HepG2 (cell line): ENCODE measurements at regions not wholly inside any gene's neighbourhood (a gene's known extent, or its start where the extent isn't known, plus 50 kb on each side); places are given as distances from the start of the nearest gene placed in this dataset.

ENCODE experiments used
- ATAC-seq: fragments of 200-7000 bp; cut with Tn5 transposase; 3 replicates; pipeline ENCODE4 v1.9.1; 2020; ENCODE audit warnings: mild to moderate bottlenecking, moderate library complexity
- BruUV-seq: library from RNA; stranded (reverse); fragments of 400-500 nt; replicated peaks from 2 replicates; lab custom pipeline; 2021; lab: Mats Ljungman, UMichigan
- CTCF ChIA-PET: fragments of 300-600 bp; formaldehyde crosslinking; extraction: SDS; loops from one replicate; lab custom pipeline; 2021; ENCODE audit warnings: low total read pairs, inconsistent platforms, low intra/inter-chr PET ratio; lab: Yijun Ruan, JAX
- POLR2A ChIA-PET: fragments of 350-600 bp; sonication (Branson Sonifier 250); formaldehyde crosslinking; loops from one replicate; lab custom pipeline; 2020; ENCODE audit warnings: antibody characterized with exemption, inconsistent platforms; lab: Yijun Ruan, JAX
- DNase-seq: peaks from one replicate; pipeline ENCODE4 v3.0.0-alpha.2; 2015; ENCODE audit warnings: low spot score
- FAIRE-seq: peaks from 3 replicates; lab custom pipeline; 2011; peaks lifted over from hg19 to GRCh38; lab: Jason Lieb, UNC
- H2AFZ ChIP-seq: one replicate; pipeline ENCODE4 v1.6.1; 2011; ENCODE audit warnings: low read length, inconsistent platforms
- H3K27ac ChIP-seq: fragments of 300-600 bp; 3 replicates; pipeline ENCODE4 v1.8.0; 2011; ENCODE audit warnings: mixed run types, mild to moderate bottlenecking, mixed read lengths, low read length, inconsistent platforms; ENCODE audit not compliant: insufficient read depth; ENCODE audit errors: extremely low read length
- H3K27me3 ChIP-seq, 2 experiments: fragments of 200-600 bp in 1 of 2; 2 replicates in 1 of 2; 3 replicates in 1 of 2; pipeline versions ENCODE4 v1.6.0 to v1.8.0; 2011; ENCODE audit warnings: low read length in 2 of 2, mild to moderate bottlenecking in 2 of 2, moderate library complexity in 2 of 2, inconsistent platforms in 1 of 2; ENCODE audit not compliant: insufficient read depth in 2 of 2, control insufficient read depth in 1 of 2
- H3K36me3 ChIP-seq, 2 experiments: fragments of 200-600 bp in 1 of 2; replicated peaks in 1 of 2; 2 replicates in 1 of 2; 3 replicates in 1 of 2; pipeline versions ENCODE4 v1.5.1 to v1.8.0; 2011; ENCODE audit warnings: low read length in 2 of 2, inconsistent platforms in 1 of 2; ENCODE audit not compliant: insufficient read depth in 2 of 2, control insufficient read depth in 1 of 2
- H3K4me1 ChIP-seq: 2 replicates; pipeline ENCODE4 v1.5.1; 2012; ENCODE audit warnings: low read length, inconsistent platforms; ENCODE audit not compliant: insufficient read depth
- H3K4me2 ChIP-seq: 2 replicates; pipeline ENCODE4 v1.6.0; 2011; ENCODE audit warnings: low read depth, low read length, inconsistent platforms
- H3K4me3 ChIP-seq, 3 experiments: fragments of 200-600 bp in 1 of 3; sonication (generic), shearing (Covaris generic) in 1 of 3; replicated peaks in 1 of 3; 2 replicates each; pipeline ENCODE4 v1.5.1; 2011 to 2016; ENCODE audit warnings: low read length in 3 of 3, inconsistent platforms in 2 of 3, low read depth in 2 of 3, mild to moderate bottlenecking in 2 of 3, control low read depth in 1 of 3, mixed read lengths in 1 of 3; ENCODE audit not compliant: insufficient read depth in 1 of 3
- H3K79me2 ChIP-seq: one replicate; pipeline ENCODE4 v1.6.1; 2011; ENCODE audit warnings: low read length, inconsistent platforms; ENCODE audit not compliant: insufficient read depth
- H3K9ac ChIP-seq: 2 replicates; pipeline ENCODE4 v1.6.0; 2011; ENCODE audit warnings: mild to moderate bottlenecking, low read depth, low read length, inconsistent platforms; ENCODE audit not compliant: insufficient read depth
- H3K9me3 ChIP-seq: 2 replicates; pipeline ENCODE4 v1.5.1; 2012; ENCODE audit warnings: mild to moderate bottlenecking, low read length
- H4K20me1 ChIP-seq: 2 replicates; pipeline ENCODE4 v1.6.0; 2011; ENCODE audit warnings: inconsistent platforms, mild to moderate bottlenecking, low read length, moderate library complexity; ENCODE audit not compliant: insufficient read depth
- CERS6 ChIP-seq: sonication (generic); formaldehyde crosslinking; IDR thresholded peaks from 2 replicates; pipeline ENCODE4 v1.5.0; 2020; ENCODE audit warnings: missing genetic modification reagents
- EP300 ChIP-seq, 3 experiments: sonication (generic) in 1 of 3; formaldehyde crosslinking in 1 of 3; IDR thresholded peaks; 2 replicates each; pipeline versions ENCODE4 v1.5.1 to v1.6.1; 2011 to 2020; ENCODE audit warnings: low read depth in 2 of 3, low read length in 2 of 3, borderline replicate concordance in 1 of 3, improper control_type of control experiment in 1 of 3, mild to moderate bottlenecking in 1 of 3, missing genetic modification reagents in 1 of 3, moderate library complexity in 1 of 3
- GABPA ChIP-seq, 2 experiments: IDR thresholded peaks; 2 replicates each; pipeline ENCODE4 v1.6.1; 2011 to 2016; ENCODE audit warnings: low read depth in 2 of 2, low read length in 1 of 2, missing biosample characterization in 1 of 2, missing genetic modification characterization in 1 of 2
- KDM4B ChIP-seq: sonication (generic); formaldehyde crosslinking; IDR thresholded peaks from 2 replicates; pipeline ENCODE4 v1.4.0; 2020; ENCODE audit warnings: missing genetic modification reagents
- MTA3 ChIP-seq: sonication (generic); formaldehyde crosslinking; IDR thresholded peaks from 2 replicates; pipeline ENCODE4 v1.4.0; 2020; ENCODE audit warnings: missing genetic modification reagents
- MTF2 ChIP-seq: sonication (generic); formaldehyde crosslinking; IDR thresholded peaks from 2 replicates; pipeline ENCODE4 v1.5.0; 2020; ENCODE audit warnings: missing genetic modification reagents, borderline replicate concordance
- PREB ChIP-seq: sonication (generic); formaldehyde crosslinking; IDR thresholded peaks from 2 replicates; pipeline ENCODE4 v1.4.0; 2020; ENCODE audit warnings: missing genetic modification reagents
- SNAPC5 ChIP-seq: sonication (generic); formaldehyde crosslinking; IDR thresholded peaks from 2 replicates; pipeline ENCODE4 v1.8.1; 2023; ENCODE audit warnings: mild to moderate bottlenecking, missing genetic modification reagents, borderline replicate concordance
- SNRNP70 ChIP-seq: fragments of 200-400 bp; formaldehyde crosslinking; IDR thresholded peaks from 2 replicates; pipeline ENCODE4 v1.6.1; 2017; ENCODE audit warnings: mild to moderate bottlenecking, low read depth, low read length, moderate library complexity
- SOX6 ChIP-seq, 2 experiments: fragments of 450-650 bp in 1 of 2; sonication (generic) in 1 of 2; formaldehyde crosslinking in 1 of 2; IDR thresholded peaks; 2 replicates each; pipeline versions ENCODE4 v1.4.0 to v1.6.1; 2017 to 2020; ENCODE audit warnings: antibody characterized with exemption in 1 of 2, mild to moderate bottlenecking in 1 of 2, missing genetic modification reagents in 1 of 2
- ZBTB46 ChIP-seq: sonication (generic); formaldehyde crosslinking; IDR thresholded peaks from 2 replicates; pipeline ENCODE4 v1.4.0; 2020; ENCODE audit warnings: mild to moderate bottlenecking, missing genetic modification reagents, borderline replicate concordance
- ZFP36L2 ChIP-seq: sonication (generic); formaldehyde crosslinking; IDR thresholded peaks from 2 replicates; pipeline ENCODE4 v1.4.0; 2020; ENCODE audit warnings: missing genetic modification reagents
- ZNF235 ChIP-seq: sonication (generic); formaldehyde crosslinking; IDR thresholded peaks from 2 replicates; pipeline ENCODE4 v1.8.1; 2023; ENCODE audit warnings: mild to moderate bottlenecking, missing genetic modification reagents, borderline replicate concordance
- ZNF354B ChIP-seq: sonication (generic); formaldehyde crosslinking; IDR thresholded peaks from 2 replicates; pipeline ENCODE4 v1.8.0; 2022; ENCODE audit warnings: mild to moderate bottlenecking, missing genetic modification reagents
- ZNF749 ChIP-seq: sonication (generic); formaldehyde crosslinking; IDR thresholded peaks from 2 replicates; pipeline ENCODE4 v1.8.0; 2022; ENCODE audit warnings: mild to moderate bottlenecking, missing genetic modification reagents, moderate library complexity, borderline replicate concordance
- WGBS: methylation state at CpG from one replicate; pipeline ENCODE4 v1.1.6; 2017; ENCODE audit warnings: low lambda C conversion rate; 5-methylcytosine and 5-hydroxymethylcytosine counted together
- in situ Hi-C: cut with HindIII; loops from 2 replicates; pipeline ENCODE4 v1.10.0; 2017; ENCODE audit warnings: low pct_unique_long_range_greater_than_20kb; ENCODE audit not compliant: extremely low pct_ligation_motif_present
- intact Hi-C: fragments of 100-400 bp; cut with micrococcal nuclease; formaldehyde crosslinking; loops from one replicate; pipeline ENCODE4 v1.10.0; 2022; ENCODE audit not compliant: unreplicated experiment

GRCh38 chr2:183214680-183215079 lies 90.4 kb downstream of the NUP35 start:
- Histone ChIP-seq H3K4me1 (no peaks in the 10 kb centered on the region), H3K9ac (no peak overlapping the region), H3K4me3 (no peak overlapping the region), H4K20me1 (no peaks in the 10 kb centered on the region), H3K4me2 (no peak overlapping the region), H3K27ac (no peak overlapping the region), H3K9me3 (peaks cover 4% of the 10 kb centered on the region), H3K79me2 (no peaks in the 10 kb centered on the region), H3K27me3 (no peaks in the 10 kb centered on the region), H3K36me3 (no peaks in the 10 kb centered on the region), H2AFZ (no peak overlapping the region)
- FAIRE-seq, result no peak
- DNase-seq, result no peak
- 96% methylated on average over 2 of the region's 2 CpGs for WGBS
- intact Hi-C loops, result no loop called here
- CTCF ChIA-PET, result no interaction called here
- in situ Hi-C loops, result no loop called here
- no peak for ATAC-seq
- no TSS peak for BruUV-seq
- POLR2A ChIA-PET, result no interaction called here
- TF ChIP-seq ZFP36L2 (CRISPR knock-in tag), result no peak
- no peak for TF ChIP-seq KDM4B
- TF ChIP-seq MTF2 (CRISPR knock-in tag), result no peak
- TF ChIP-seq ZNF749, result no peak
- no peak for TF ChIP-seq SNAPC5 (CRISPR knock-in tag)
- no peak for TF ChIP-seq ZBTB46
- no peak for TF ChIP-seq CERS6 (CRISPR knock-in tag)
- no peak for TF ChIP-seq ZNF354B (CRISPR knock-in tag)
- TF ChIP-seq MTA3 (CRISPR knock-in tag), result no peak
- TF ChIP-seq EP300 (IDR thresholded peaks at IDR 0.05; ENCODE audit: low read depth in 2 of 2, low read length in 2 of 2), result no peak
- no peak for TF ChIP-seq EP300 (CRISPR knock-in tag; IDR thresholded peaks at IDR 0.05; ENCODE audit: borderline replicate concordance)
- TF ChIP-seq SNRNP70, result no peak
- TF ChIP-seq ZNF235, result no peak
- no peak for TF ChIP-seq PREB (CRISPR knock-in tag)
- no peak for TF ChIP-seq SOX6 (IDR thresholded peaks at IDR 0.05)
- no peak for TF ChIP-seq SOX6 (CRISPR knock-in tag; IDR thresholded peaks at IDR 0.05)
- TF ChIP-seq GABPA (IDR thresholded peaks at IDR 0.05; ENCODE audit: low read depth, low read length), result no peak
- no peak for TF ChIP-seq GABPA (CRISPR knock-in tag; IDR thresholded peaks at IDR 0.05; ENCODE audit: low read depth)
